Esophagus squamous epithelium (tissue), 5 donors: ENCODE measurements at regions not wholly inside any gene's neighbourhood (a gene's known extent, or its start where the extent isn't known, plus 50 kb on each side); places are given as distances from the start of the nearest gene placed in this dataset.

Experiments
- DNase-seq: peaks from one replicate; lab custom pipeline; 2025; lab: John Stamatoyannopoulos, UW
- H3K27ac ChIP-seq, 4 donors: fragments of 200-600 bp; sonication (generic); one replicate each; pipeline ENCODE4 v1.5.1; 2016 to 2019; ENCODE audit warnings: mild to moderate bottlenecking in 1 of 4
- H3K27me3 ChIP-seq, 4 donors: fragments of 200-600 bp; sonication (generic); 1 replicate in 3 of 4; 2 replicates in 1 of 4; pipeline versions ENCODE4 v1.5.1 to v1.6.0; 2017 to 2021; ENCODE audit warnings: antibody characterized with exemption in 1 of 4
- H3K36me3 ChIP-seq, 3 donors: fragments of 200-600 bp; sonication (generic); one replicate each; pipeline ENCODE4 v1.5.1; 2016 to 2019
- H3K4me1 ChIP-seq, 3 donors: fragments of 200-600 bp; sonication (generic); one replicate each; pipeline ENCODE4 v1.5.1; 2017 to 2019
- H3K4me3 ChIP-seq, 4 donors: fragments of 200-600 bp; sonication (generic); 1 replicate in 3 of 4; 2 replicates in 1 of 4; pipeline ENCODE4 v1.5.1; 2016 to 2019; ENCODE audit warnings: mild to moderate bottlenecking in 2 of 4, moderate library complexity in 1 of 4
- H3K9me3 ChIP-seq, 3 donors: fragments of 200-600 bp; sonication (generic); one replicate each; pipeline ENCODE4 v1.5.1; 2016 to 2019
- POLR2A ChIP-seq, 4 donors: fragments of 450-650 bp; IDR thresholded peaks; one replicate each; pipeline ENCODE4 v1.6.1; 2017; ENCODE audit warnings: antibody characterized with exemption in 4 of 4, mild to moderate bottlenecking in 4 of 4, moderate library complexity in 3 of 4
- WGBS, 2 donors: methylation state at CpG; one replicate each; pipeline ENCODE4 v1.1.5; 2018; 5-methylcytosine and 5-hydroxymethylcytosine counted together
- intact Hi-C: fragments of 100-400 bp; cut with DNase I; formaldehyde crosslinking; loops from one replicate; pipeline ENCODE4 v1.15.0; 2022
- TF ChIP-seq, protein P1 (sequence below), 6 experiments: fragments of 450-650 bp in 4 of 6; fragments of 200-600 bp in 2 of 6; sonication (generic) in 2 of 6; IDR thresholded peaks; one replicate each; pipeline ENCODE4 v1.5.1; 2016 to 2019; ENCODE audit warnings: antibody characterized with exemption in 6 of 6, mild to moderate bottlenecking in 4 of 6, moderate library complexity in 4 of 6
- donor health status: DM: yes; HTN: yes; CAD: no.

DNA sequence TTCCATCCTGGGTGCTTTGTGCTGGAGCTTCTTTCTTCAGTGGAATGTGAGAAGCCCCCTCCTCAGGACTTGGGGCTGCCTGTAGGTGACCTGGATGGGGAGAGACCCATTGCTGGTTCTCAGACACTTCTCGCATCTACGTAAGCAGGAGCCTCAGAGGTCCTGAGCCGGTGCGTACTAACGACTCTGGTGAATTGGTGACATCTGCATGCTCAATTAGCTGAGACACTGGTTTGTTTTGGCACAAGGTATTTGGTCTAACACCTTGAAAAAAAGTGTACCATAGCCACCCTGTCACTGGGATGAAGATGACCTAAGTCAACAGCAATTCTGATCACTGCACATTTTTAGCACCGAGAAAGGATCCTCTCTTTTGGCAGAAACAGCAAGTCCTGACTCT, 57.7 kb downstream of the LRRC30 start:
- no peaks in the 10 kb centered on the region for H3K4me1 ChIP-seq
- no peak overlapping the region for H3K4me3 ChIP-seq
- no peaks in the 10 kb centered on the region for H3K9me3 ChIP-seq
- TF ChIP-seq, protein P1, sequence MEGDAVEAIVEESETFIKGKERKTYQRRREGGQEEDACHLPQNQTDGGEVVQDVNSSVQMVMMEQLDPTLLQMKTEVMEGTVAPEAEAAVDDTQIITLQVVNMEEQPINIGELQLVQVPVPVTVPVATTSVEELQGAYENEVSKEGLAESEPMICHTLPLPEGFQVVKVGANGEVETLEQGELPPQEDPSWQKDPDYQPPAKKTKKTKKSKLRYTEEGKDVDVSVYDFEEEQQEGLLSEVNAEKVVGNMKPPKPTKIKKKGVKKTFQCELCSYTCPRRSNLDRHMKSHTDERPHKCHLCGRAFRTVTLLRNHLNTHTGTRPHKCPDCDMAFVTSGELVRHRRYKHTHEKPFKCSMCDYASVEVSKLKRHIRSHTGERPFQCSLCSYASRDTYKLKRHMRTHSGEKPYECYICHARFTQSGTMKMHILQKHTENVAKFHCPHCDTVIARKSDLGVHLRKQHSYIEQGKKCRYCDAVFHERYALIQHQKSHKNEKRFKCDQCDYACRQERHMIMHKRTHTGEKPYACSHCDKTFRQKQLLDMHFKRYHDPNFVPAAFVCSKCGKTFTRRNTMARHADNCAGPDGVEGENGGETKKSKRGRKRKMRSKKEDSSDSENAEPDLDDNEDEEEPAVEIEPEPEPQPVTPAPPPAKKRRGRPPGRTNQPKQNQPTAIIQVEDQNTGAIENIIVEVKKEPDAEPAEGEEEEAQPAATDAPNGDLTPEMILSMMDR (IDR thresholded peaks at IDR 0.05), result no peak
- TF ChIP-seq POLR2A (IDR thresholded peaks at IDR 0.05), result no peak
- no peaks in the 10 kb centered on the region for H3K27me3 ChIP-seq
- no peak overlapping the region for H3K27ac ChIP-seq
- no peaks in the 10 kb centered on the region for H3K36me3 ChIP-seq
- 83 to 84% methylated on average over 4 to 6 of the region's 6 CpGs for WGBS, 2 donors
- intact Hi-C loops, result no loop called here
- no peak for DNase-seq

DNA sequence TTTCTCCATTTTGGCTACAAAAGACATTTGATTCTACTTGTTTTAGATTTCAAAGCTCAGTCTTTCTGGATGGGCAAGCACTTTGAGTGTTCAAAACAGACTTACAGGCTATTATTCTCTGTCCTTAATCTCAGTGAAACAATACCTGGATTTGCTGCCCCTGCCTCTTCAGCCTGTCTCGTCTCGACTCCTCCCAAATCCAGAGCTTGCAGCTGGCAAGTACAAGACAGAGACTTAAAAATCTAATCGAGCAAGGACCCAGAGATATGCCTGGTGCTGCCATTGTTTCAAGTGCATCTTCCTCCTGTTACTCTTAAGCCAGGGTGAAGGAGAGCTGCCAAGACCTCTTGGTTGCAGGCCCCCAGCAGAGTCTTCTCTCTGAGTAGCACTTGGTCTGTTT, 59.2 kb downstream of the LRRC30 start:
- WGBS, 2 donors, result 61 to 63% methylated on average over 2 to 3 of the region's 3 CpGs
- Histone ChIP-seq H3K27ac (no peak overlapping the region), H3K9me3 (no peaks in the 10 kb centered on the region), H3K4me1 (no peaks in the 10 kb centered on the region), H3K27me3 (no peaks in the 10 kb centered on the region), H3K4me3 (no peak overlapping the region), H3K36me3 (no peaks in the 10 kb centered on the region)
- no peak for DNase-seq
- TF ChIP-seq, protein P1 (IDR thresholded peaks at IDR 0.05), result no peak
- TF ChIP-seq POLR2A (IDR thresholded peaks at IDR 0.05), result no peak
- intact Hi-C loops, result no loop called here

DNA sequence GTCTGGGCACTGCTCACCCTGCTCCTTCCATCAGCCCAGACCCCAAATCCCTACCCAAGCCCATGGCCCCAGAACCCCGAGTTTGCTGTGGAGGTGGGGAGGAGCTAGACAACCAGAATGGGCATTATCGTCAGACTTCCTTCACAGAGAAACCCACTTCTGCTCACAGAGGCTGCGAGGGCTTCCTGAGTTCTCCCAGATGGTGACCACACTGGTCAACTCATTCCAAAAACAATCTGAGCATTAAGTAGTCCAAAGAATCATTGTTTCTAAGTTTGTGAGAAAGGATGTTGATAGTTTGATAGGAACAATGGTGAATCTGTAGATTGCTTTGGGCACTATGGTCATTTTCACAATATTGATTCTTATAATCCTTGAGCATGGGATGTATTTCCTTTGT, 60.2 kb downstream of the LRRC30 start:
- intact Hi-C loops, result no loop called here
- no peaks in the 10 kb centered on the region for H3K27me3 ChIP-seq
- H3K4me3 ChIP-seq, result no peak overlapping the region

DNA sequence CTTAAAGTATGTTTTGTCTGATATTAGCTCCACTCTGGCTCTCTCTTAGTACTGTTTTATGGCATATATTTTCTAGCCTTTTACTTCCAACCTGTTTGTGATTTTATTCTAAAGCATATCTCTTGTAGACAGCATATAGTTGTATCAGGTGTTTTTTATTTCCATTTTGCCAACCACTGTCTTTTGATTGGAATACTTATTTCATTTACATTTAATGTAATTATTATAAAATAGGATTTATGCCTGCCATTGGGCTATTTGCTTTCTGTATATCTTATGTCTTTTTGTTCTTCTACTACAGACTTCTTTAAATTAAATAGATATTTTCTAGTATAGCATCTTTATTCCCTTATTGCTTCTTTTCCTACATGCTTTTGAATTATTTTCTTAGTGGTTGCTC, 67.3 kb downstream of the LRRC30 start:
- no peaks in the 10 kb centered on the region for H3K27me3 ChIP-seq
- peaks cover 0 to 15% (median 4%) of the 10 kb centered on the region in 3 donors for H3K9me3 ChIP-seq
- no peak overlapping the region for H3K4me3 ChIP-seq
- no peak for DNase-seq
- H3K4me1 ChIP-seq, result no peaks in the 10 kb centered on the region
- intact Hi-C loops, result no loop called here
- H3K27ac ChIP-seq, result no peak overlapping the region
- H3K36me3 ChIP-seq, result no peaks in the 10 kb centered on the region
- TF ChIP-seq, protein P1 (IDR thresholded peaks at IDR 0.05), result no peak
- TF ChIP-seq POLR2A (IDR thresholded peaks at IDR 0.05), result no peak

More for the DNA sequence above, 60.2 kb downstream of the LRRC30 start:
- no peaks in the 10 kb centered on the region for H3K36me3 ChIP-seq
- WGBS, 2 donors, result 61 to 66% methylated on average over 3 of the region's 3 CpGs
- no peak for DNase-seq
- no peak for TF ChIP-seq POLR2A (IDR thresholded peaks at IDR 0.05)
- TF ChIP-seq, protein P1 (IDR thresholded peaks at IDR 0.05), result no peak
- H3K27ac ChIP-seq, result no peak overlapping the region
- H3K9me3 ChIP-seq, result peaks cover 0 to 8% (median 0%) of the 10 kb centered on the region in 3 donors
- H3K4me1 ChIP-seq, result no peaks in the 10 kb centered on the region

DNA sequence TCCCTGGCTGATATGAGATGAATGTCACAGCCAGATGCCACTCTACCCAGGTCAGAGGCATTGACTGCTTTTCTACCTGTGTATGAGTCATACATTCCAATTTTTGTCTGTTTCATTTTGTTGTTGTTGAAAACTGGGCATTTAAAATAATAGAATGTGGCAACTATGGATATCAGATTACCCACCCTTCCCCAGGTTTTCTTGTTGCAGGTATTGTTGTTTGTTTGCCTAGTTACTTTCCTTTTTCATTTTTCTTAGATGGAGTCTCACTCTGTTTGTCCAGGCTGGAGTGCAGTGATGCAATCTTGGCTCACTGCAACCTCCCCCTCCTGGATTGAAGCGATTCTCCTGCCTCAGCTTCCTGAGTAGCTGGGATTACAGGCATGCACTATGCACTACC, 70.2 kb downstream of the LRRC30 start:
- TF ChIP-seq, protein P1 (IDR thresholded peaks at IDR 0.05), result no peak
- TF ChIP-seq POLR2A (IDR thresholded peaks at IDR 0.05), result no peak
- no peak for DNase-seq
- Histone ChIP-seq H3K36me3 (no peaks in the 10 kb centered on the region), H3K4me1 (no peaks in the 10 kb centered on the region), H3K27ac (no peak overlapping the region), H3K27me3 (no peaks in the 10 kb centered on the region), H3K4me3 (no peak overlapping the region), H3K9me3 (peaks cover 0 to 7% (median 4%) of the 10 kb centered on the region in 3 donors)
- 56 to 69% methylated on average over 1 of the region's 1 CpG for WGBS, 2 donors
- intact Hi-C loops, result no loop called here
